ENCODE measurements at regions not wholly inside any gene's neighbourhood (a gene's known extent, or its start where the extent isn't known, plus 50 kb on each side); places are given as distances from the start of the nearest gene placed in this dataset.

GRCh38 chr15:52866698-52867097, 76.6 kb upstream of the ONECUT1 start:
- Histone ChIP-seq H3K27me3 (ENCODE audit: insufficient read depth, low read length, poor library complexity) (no peaks in the 10 kb centered on the region), H2AFZ (ENCODE audit: low read depth, low read length) (no peak overlapping the region), H3K9ac (ENCODE audit: low read depth, low read length) (no peak overlapping the region), H3K4me2 (ENCODE audit: insufficient read depth, low read length) (no peak overlapping the region), H3K27ac (ENCODE audit: low read length) (no peak overlapping the region), H3K4me1 (ENCODE audit: insufficient read depth, low read length) (no peaks in the 10 kb centered on the region), H4K20me1 (ENCODE audit: insufficient read depth, low read length) (no peaks in the 10 kb centered on the region), H3K79me2 (ENCODE audit: insufficient read depth, low read length) (no peaks in the 10 kb centered on the region), H3K9me3 (ENCODE audit: insufficient read depth, low read length, severe bottlenecking) (no peaks in the 10 kb centered on the region), H3K36me3 (ENCODE audit: insufficient read depth, low read length) (no peaks in the 10 kb centered on the region), H3K4me3 (ENCODE audit: low read depth in 1 of 2, low read length in 2 of 2) (no peak overlapping the region)
- ATAC-seq (ENCODE audit: insufficient read depth, low read depth), result no peak
- no peak for DNase-seq
- TF ChIP-seq EZH2 (IDR thresholded peaks at IDR 0.05; ENCODE audit: borderline replicate concordance, low read depth, low read length, severe bottlenecking), result no peak
- no peak for TF ChIP-seq CTCF (IDR thresholded peaks at IDR 0.05; ENCODE audit: borderline replicate concordance, extremely low read depth, low read length, poor library complexity, severe bottlenecking)

GRCh38 chr15:52862677-52863076, 72.5 kb upstream of the ONECUT1 start:
- TF ChIP-seq CTCF (IDR thresholded peaks at IDR 0.05; ENCODE audit: borderline replicate concordance, extremely low read depth, low read length, poor library complexity, severe bottlenecking) (no peak), EZH2 (IDR thresholded peaks at IDR 0.05; ENCODE audit: borderline replicate concordance, low read depth, low read length, severe bottlenecking) (no peak)
- ATAC-seq (ENCODE audit: insufficient read depth, low read depth) (no peak), DNase-seq (no peak)
- no peak overlapping the region for H3K27ac ChIP-seq (ENCODE audit: low read length)
- H3K9ac ChIP-seq (ENCODE audit: low read depth, low read length), result no peak overlapping the region
- no peak overlapping the region for H3K4me2 ChIP-seq (ENCODE audit: insufficient read depth, low read length)
- H3K4me1 ChIP-seq (ENCODE audit: insufficient read depth, low read length), result no peaks in the 10 kb centered on the region
- H3K36me3 ChIP-seq (ENCODE audit: insufficient read depth, low read length), result no peaks in the 10 kb centered on the region
- H2AFZ ChIP-seq (ENCODE audit: low read depth, low read length), result no peak overlapping the region
- no peaks in the 10 kb centered on the region for H4K20me1 ChIP-seq (ENCODE audit: insufficient read depth, low read length)
- H3K27me3 ChIP-seq (ENCODE audit: insufficient read depth, low read length, poor library complexity), result no peaks in the 10 kb centered on the region
- no peaks in the 10 kb centered on the region for H3K79me2 ChIP-seq (ENCODE audit: insufficient read depth, low read length)
- H3K4me3 ChIP-seq (ENCODE audit: low read depth in 1 of 2, low read length in 2 of 2), result no peak overlapping the region
- no peaks in the 10 kb centered on the region for H3K9me3 ChIP-seq (ENCODE audit: insufficient read depth, low read length, severe bottlenecking)

GRCh38 chr15:52858782-52859176, 68.6 kb upstream of the ONECUT1 start:
- H3K4me2 ChIP-seq (ENCODE audit: insufficient read depth, low read length), result no peak overlapping the region
- H3K79me2 ChIP-seq (ENCODE audit: insufficient read depth, low read length), result no peaks in the 10 kb centered on the region
- H3K27ac ChIP-seq (ENCODE audit: low read length), result no peak overlapping the region
- DNase-seq (no peak), ATAC-seq (ENCODE audit: insufficient read depth, low read depth) (no peak)
- no peak overlapping the region for H3K9ac ChIP-seq (ENCODE audit: low read depth, low read length)
- no peaks in the 10 kb centered on the region for H3K36me3 ChIP-seq (ENCODE audit: insufficient read depth, low read length)
- H3K4me3 ChIP-seq (ENCODE audit: low read depth in 1 of 2, low read length in 2 of 2), result no peak overlapping the region
- no peak for TF ChIP-seq EZH2 (IDR thresholded peaks at IDR 0.05; ENCODE audit: borderline replicate concordance, low read depth, low read length, severe bottlenecking)
- TF ChIP-seq CTCF (IDR thresholded peaks at IDR 0.05; ENCODE audit: borderline replicate concordance, extremely low read depth, low read length, poor library complexity, severe bottlenecking), result no peak
- H3K4me1 ChIP-seq (ENCODE audit: insufficient read depth, low read length), result no peaks in the 10 kb centered on the region
- peaks cover 3% of the 10 kb centered on the region for H3K27me3 ChIP-seq (ENCODE audit: insufficient read depth, low read length, poor library complexity)
- H3K9me3 ChIP-seq (ENCODE audit: insufficient read depth, low read length, severe bottlenecking), result no peaks in the 10 kb centered on the region
- no peak overlapping the region for H2AFZ ChIP-seq (ENCODE audit: low read depth, low read length)
- H4K20me1 ChIP-seq (ENCODE audit: insufficient read depth, low read length), result no peaks in the 10 kb centered on the region
